ENCODE measurements at regions not wholly inside any gene's neighbourhood (a gene's known extent, or its start where the extent isn't known, plus 50 kb on each side); places are given as distances from the start of the nearest gene placed in this dataset.
A peak's percentile ranks its signal among the peaks of the same experiment; 100 is the strongest.

GRCh38 chr6:132934496-132934895 lies 120.1 kb downstream of the RPS12 start:
- DNase-seq = no peak

GRCh38 chr6:132936646-132937045 lies 122.3 kb downstream of the RPS12 start:
- no peak for DNase-seq

GRCh38 chr6:132937466-132937906 lies 123.1 kb downstream of the RPS12 start:
- DNase-seq = peak in 8 of 58 donors; percentile 1 to 5 (median 3)

GRCh38 chr6:132948889-132949288 lies 134.5 kb downstream of the RPS12 start:
- no peak for DNase-seq

- no peak for DNase-seq
Observed at GRCh38 chr6:132950566-132950965, 136.2 kb downstream of the RPS12 start.

- DNase-seq = no peak
Observed at GRCh38 chr6:132952031-132952867, 137.9 kb downstream of the RPS12 start.

GRCh38 chr6:132952986-132953385 lies 138.6 kb downstream of the RPS12 start:
- no peak for DNase-seq

- DNase-seq = no peak
Observed at GRCh38 chr6:132954222-132954621, 139.9 kb downstream of the RPS12 start.

- DNase-seq = no peak
Observed at GRCh38 chr6:132954936-132955335, 140.6 kb downstream of the RPS12 start.

- DNase-seq = no peak
Observed at GRCh38 chr6:132959639-132960326, 145.4 kb downstream of the RPS12 start.

GRCh38 chr6:132960720-132961119 lies 146.4 kb downstream of the RPS12 start:
- no peak for DNase-seq

GRCh38 chr6:132961122-132961521 lies 146.8 kb downstream of the RPS12 start:
- no peak for DNase-seq

- DNase-seq = no peak
Observed at GRCh38 chr6:132961610-132962009, 147.2 kb downstream of the RPS12 start.

GRCh38 chr6:132962936-132963868 lies 148.8 kb downstream of the RPS12 start:
- peak in 29 of 58 donors; percentile 2 to 58 (median 11) for DNase-seq

GRCh38 chr6:132964101-132964867 lies 149.9 kb downstream of the RPS12 start:
- DNase-seq = no peak

- no peak for DNase-seq
Observed at GRCh38 chr6:132964868-132965382, 150.6 kb downstream of the RPS12 start.

GRCh38 chr6:132967871-132968270 lies 153.5 kb downstream of the RPS12 start:
- no peak for DNase-seq

- DNase-seq = no peak
Observed at GRCh38 chr6:132968419-132968950, 154.1 kb downstream of the RPS12 start.

- peak in 2 of 58 donors; percentile 4 to 29 for DNase-seq
Observed at GRCh38 chr6:132969196-132969595, 154.8 kb downstream of the RPS12 start.

- no peak for DNase-seq
Observed at GRCh38 chr6:132971676-132972075, 157.3 kb downstream of the RPS12 start.
